NB4 (cell line): ENCODE measurements at regions not wholly inside any gene's neighbourhood (a gene's known extent, or its start where the extent isn't known, plus 50 kb on each side); places are given as distances from the start of the nearest gene placed in this dataset.

Source experiments
- DNase-seq: peaks from one replicate; pipeline ENCODE4 v3.0.0; 2010; ENCODE audit warnings: low read depth
- H3K4me3 ChIP-seq: one replicate; pipeline ENCODE4 v1.5.1; 2011; ENCODE audit warnings: mild to moderate bottlenecking, low read depth, low read length, moderate library complexity
- MYC ChIP-seq: IDR thresholded peaks from 2 replicates; pipeline ENCODE4 v1.6.1; 2011; ENCODE audit warnings: low read depth, low read length
- POLR2A ChIP-seq: IDR thresholded peaks from 2 replicates; pipeline ENCODE4 v1.6.1; 2011; ENCODE audit warnings: mild to moderate bottlenecking; ENCODE audit not compliant: insufficient read length; ENCODE audit errors: extremely low read depth
- TF ChIP-seq, protein P1 (sequence below): IDR thresholded peaks from one replicate; pipeline ENCODE4 v1.5.1; 2012; ENCODE audit warnings: low read depth, low read length
- TF ChIP-seq, protein P2 (sequence below): IDR thresholded peaks from 2 replicates; pipeline ENCODE4 v1.6.1; 2011; ENCODE audit warnings: low read depth, low read length

DNA sequence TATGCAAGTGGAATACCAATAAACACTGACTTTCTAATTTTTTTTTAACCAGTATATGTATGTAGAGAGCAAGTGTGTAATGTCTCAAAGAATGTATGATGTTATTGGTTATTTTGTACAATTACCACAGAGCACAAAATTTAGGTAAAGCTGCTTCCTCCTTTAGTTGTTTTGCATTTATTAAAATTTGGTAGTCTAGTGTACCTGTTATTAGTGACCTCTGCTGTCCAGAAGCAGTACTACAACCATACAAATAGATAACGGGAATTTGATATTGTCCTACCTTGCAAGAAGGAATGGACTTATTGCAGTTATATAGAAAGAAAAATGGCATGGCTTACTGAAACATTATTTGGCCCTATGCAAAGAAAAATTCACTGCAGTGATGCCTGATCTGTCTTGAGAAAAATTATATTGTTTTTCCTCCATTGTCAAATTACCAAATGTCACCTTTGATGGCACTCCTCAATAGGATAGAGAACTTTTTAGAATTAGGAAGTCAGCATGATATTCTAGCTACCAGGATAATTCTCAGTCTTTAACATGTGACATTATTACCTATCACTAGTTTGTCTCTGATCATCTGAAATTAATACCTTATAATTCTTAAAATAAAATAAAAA lies 153.9 kb upstream of the RMST start:
- H3K4me3 ChIP-seq: no peak overlapping the region
- TF ChIP-seq POLR2A (no peak), MYC (no peak)
- TF ChIP-seq, protein P1, sequence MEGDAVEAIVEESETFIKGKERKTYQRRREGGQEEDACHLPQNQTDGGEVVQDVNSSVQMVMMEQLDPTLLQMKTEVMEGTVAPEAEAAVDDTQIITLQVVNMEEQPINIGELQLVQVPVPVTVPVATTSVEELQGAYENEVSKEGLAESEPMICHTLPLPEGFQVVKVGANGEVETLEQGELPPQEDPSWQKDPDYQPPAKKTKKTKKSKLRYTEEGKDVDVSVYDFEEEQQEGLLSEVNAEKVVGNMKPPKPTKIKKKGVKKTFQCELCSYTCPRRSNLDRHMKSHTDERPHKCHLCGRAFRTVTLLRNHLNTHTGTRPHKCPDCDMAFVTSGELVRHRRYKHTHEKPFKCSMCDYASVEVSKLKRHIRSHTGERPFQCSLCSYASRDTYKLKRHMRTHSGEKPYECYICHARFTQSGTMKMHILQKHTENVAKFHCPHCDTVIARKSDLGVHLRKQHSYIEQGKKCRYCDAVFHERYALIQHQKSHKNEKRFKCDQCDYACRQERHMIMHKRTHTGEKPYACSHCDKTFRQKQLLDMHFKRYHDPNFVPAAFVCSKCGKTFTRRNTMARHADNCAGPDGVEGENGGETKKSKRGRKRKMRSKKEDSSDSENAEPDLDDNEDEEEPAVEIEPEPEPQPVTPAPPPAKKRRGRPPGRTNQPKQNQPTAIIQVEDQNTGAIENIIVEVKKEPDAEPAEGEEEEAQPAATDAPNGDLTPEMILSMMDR: peak; percentile 66
- TF ChIP-seq, protein P2, sequence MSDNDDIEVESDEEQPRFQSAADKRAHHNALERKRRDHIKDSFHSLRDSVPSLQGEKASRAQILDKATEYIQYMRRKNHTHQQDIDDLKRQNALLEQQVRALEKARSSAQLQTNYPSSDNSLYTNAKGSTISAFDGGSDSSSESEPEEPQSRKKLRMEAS: no peak
- peak; percentile 67 for DNase-seq

DNA sequence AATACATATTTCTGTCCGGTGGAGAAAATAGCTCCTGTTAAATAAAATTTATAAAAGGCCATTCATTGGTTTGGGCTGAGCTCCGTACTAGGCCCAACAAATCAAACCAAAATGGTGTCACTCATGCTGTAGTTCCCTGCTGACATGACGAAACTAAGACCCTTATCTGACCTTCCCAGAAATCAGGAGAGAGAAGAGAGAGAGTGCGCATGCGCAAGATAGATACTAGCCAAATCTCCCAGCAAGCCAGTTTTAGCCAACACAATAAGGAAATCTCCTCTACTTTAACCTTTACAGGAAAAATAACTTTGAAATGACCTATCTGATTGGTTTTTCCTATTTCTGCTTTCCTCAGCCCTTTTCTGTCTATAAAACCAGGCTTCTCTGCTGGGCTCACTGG lies 152.7 kb upstream of the RMST start:
- H3K4me3 ChIP-seq: no peak overlapping the region
- DNase-seq: no peak
- no peak for TF ChIP-seq POLR2A
- TF ChIP-seq MYC: no peak
- TF ChIP-seq, protein P2: no peak
- TF ChIP-seq, protein P1: no peak

DNA sequence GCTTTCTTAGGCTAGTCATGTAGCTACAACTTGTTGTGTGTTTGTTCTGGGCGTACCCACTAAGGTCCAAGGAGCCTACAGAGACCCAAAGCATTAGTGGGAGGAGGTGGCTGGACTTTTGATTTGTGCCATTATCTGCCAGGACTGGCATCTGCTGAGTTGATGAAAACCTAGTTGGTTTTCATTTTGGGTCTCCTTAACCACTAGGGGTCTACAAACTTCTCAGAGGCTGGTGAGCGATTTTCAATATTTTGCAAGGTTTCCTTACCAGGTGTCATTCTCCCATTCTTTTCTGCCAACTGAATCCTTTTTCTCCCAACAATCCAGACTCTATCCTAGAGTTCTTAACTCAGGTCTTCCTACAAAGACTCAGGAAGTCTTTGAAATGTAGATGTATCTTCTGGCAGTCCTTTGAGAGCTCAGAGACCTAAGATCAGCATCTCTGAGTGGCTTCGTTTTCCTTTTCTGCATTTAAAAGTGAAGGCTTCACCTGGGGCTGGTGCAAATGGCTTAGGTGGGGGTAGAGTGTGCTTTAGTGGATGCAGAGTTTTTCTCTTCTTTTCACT lies 150.0 kb upstream of the RMST start:
- TF ChIP-seq, protein P1: peak; percentile 29
- no peak for TF ChIP-seq MYC
- no peak for DNase-seq
- H3K4me3 ChIP-seq: no peak overlapping the region

DNA sequence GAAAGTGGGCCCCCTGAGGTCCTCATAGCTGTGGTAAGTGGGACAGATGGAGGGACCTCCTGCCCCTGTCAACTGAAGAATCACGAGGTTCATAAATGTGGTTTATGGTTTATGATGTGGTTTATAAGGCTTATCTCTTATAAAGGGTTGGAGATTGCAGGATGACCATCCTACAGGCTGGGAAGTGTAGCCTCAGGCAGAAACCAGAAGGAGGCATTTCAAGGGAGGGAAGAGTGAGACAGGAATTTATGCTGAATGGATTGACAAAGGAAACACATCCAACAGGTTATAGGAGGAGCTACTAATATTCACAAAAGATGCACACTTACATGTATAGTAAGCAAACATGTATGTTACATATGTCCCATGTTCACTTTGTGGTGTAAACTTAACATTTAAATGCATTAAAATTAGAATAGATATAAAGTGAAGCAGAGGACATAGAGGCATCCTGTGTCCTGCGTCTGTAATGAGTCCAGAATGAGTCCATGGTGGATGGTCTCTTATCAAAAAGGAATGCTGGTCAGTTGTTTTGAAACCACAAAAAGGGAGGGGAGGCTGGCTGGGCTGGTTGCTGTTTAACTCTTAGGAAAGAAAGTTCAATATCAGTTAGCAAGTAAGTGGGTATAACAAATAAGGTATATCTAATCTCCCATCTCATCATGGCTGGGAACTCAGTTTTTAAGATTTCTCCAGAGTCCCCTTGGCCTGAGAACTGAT lies 149.0 kb upstream of the RMST start:
- no peak for DNase-seq
- H3K4me3 ChIP-seq: no peak overlapping the region
- TF ChIP-seq, protein P1: no peak
- TF ChIP-seq POLR2A: no peak

DNA sequence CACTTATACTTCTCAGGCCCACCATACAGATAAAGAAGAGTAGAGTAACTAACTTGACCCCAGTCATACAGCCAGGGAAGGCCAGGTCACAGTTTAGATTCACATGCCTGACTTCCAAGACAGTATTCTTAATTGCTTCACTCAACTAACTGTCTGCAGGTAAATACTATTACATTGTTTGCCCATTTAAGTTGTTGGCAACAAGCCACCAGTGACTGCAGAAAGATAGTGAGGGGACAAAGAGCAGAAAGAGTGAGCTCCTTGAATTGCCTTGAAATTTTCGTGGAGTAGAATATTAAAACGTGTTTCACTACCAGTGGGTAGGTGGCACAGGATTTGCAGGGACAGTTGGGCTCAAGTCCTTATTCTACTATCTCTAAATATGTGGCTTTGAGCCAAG lies 146.3 kb upstream of the RMST start:
- TF ChIP-seq, protein P2: no peak
- no peak for TF ChIP-seq MYC
- H3K4me3 ChIP-seq: no peak overlapping the region
- no peak for DNase-seq

DNA sequence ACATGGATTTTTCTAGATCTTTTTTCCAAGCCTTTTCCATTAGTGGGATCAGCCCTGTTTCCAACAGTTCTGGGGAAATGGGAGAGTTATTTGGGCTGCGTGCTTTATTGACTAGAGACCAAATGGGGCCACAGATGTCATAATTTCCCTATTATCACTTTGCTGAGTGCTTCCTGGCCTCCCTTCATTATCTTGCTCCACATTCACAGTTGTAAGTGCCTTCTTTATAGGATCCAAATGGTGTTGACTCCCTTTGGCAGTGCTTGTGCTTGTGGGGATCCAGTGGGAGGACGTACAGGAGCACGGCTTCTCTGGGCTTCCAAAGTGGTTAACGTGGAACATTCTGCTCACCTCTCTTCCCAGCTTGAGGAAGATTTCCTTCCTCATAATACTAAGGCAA lies 141.0 kb upstream of the RMST start:
- H3K4me3 ChIP-seq: no peak overlapping the region
- no peak for DNase-seq
- TF ChIP-seq, protein P1: no peak
- TF ChIP-seq, protein P2: no peak
- TF ChIP-seq MYC (no peak), POLR2A (no peak)
